IPS-15b (cell line): ENCODE measurements at regions not wholly inside any gene's neighbourhood (a gene's known extent, or its start where the extent isn't known, plus 50 kb on each side); places are given as distances from the start of the nearest gene placed in this dataset.

Experiments
- H3K27me3 ChIP-seq: one replicate; pipeline ENCODE4 v1.6.1; 2013; ENCODE audit warnings: low read length; ENCODE audit not compliant: control insufficient read depth, insufficient read depth
- H3K36me3 ChIP-seq: one replicate; pipeline ENCODE4 v1.6.1; 2013; ENCODE audit warnings: low read length; ENCODE audit not compliant: control insufficient read depth, insufficient read depth
- H3K4me1 ChIP-seq: one replicate; pipeline ENCODE4 v1.6.1; 2013; ENCODE audit warnings: mild to moderate bottlenecking, low read length; ENCODE audit not compliant: control insufficient read depth, insufficient read depth
- H3K4me3 ChIP-seq: one replicate; pipeline ENCODE4 v1.5.1; 2013; ENCODE audit warnings: low read depth, low read length
- H3K9ac ChIP-seq: one replicate; pipeline ENCODE4 v1.6.1; 2013; ENCODE audit warnings: low read depth, mild to moderate bottlenecking, low read length
- H3K9me3 ChIP-seq: one replicate; pipeline ENCODE4 v1.6.1; 2013; ENCODE audit warnings: mild to moderate bottlenecking, low read length; ENCODE audit not compliant: control insufficient read depth, insufficient read depth

DNA sequence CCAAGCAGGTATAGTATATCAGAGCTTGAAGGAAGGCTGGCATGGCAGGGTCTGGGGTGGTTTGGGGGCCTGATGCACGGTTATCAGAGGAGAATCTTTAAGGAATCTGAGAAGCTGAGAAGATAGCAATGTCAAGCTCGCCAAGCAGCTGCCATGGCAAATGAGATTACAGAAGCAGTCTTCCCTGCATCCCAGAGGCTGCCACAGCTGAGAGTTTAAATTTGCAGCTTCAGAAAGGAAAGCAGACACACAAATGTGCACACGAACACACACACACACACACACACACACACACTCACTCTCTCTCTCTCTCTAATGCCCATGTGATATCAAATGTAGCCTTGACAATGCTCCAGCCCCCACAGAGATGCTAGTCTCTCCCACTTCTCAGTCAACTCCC, 79.0 kb upstream of the TNC start:
- Histone ChIP-seq H3K27me3 (no peaks in the 10 kb centered on the region), H3K4me3 (no peak overlapping the region), H3K4me1 (peaks cover 9% of the 10 kb centered on the region), H3K9me3 (no peaks in the 10 kb centered on the region), H3K9ac (no peak overlapping the region), H3K36me3 (no peaks in the 10 kb centered on the region)

DNA sequence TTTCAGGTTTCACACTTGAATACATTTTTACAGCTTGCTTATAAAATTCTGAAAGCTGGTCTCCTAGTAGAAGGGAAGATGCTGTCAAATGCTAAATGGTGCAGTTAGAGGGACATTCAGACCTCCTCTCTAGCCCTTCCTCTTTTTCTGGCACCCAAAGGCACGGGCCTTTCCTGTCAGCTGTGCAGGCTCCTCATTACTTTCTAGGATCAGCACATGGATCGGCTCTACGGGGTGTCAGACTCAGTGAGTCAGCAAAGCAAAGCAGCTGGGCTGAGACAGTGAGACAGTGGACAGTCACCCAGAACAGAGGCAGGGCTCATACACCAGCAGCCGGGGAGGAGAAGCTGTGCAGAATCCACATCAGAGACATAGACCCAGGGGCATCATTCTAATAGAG, 80.0 kb upstream of the TNC start:
- Histone ChIP-seq H3K9me3 (no peaks in the 10 kb centered on the region), H3K4me3 (no peak overlapping the region), H3K36me3 (no peaks in the 10 kb centered on the region), H3K27me3 (no peaks in the 10 kb centered on the region), H3K9ac (no peak overlapping the region), H3K4me1 (peaks cover 9% of the 10 kb centered on the region)

DNA sequence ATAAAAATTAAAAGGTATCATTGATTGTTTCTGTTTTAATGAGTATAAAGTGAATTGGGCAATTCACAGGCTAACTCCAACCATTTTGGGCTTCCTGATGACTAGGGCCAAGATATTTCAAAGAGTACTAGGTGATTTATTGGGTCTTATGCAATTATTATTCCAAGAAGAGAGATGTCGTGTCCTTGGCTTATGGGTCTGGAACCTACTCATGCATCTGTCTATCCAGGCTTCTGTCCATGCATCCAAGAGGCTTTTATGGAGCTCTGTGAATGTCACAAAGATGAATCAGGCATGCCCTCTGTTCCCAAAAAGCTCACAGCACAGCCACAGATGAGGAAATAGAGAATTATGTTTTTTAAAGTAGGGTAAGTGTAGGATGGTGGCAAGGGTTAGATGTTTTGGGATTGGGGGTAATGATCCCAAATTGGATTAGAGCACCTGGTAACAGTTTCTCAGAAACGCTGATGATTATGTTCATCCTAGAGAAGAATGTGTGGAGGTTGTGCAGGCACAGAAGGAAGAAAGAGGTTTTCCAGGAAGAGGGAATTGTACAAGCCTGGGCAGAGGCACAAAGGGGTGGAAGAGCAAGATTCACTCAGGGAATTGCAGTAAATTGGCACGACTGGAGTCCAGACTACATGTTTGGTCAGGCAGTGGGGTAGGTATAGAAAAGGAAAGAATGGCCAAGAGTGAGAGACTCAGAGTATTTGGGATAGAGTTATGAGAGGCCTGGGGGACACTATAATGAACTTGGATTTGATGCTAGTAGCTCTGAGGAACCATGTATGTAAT, 83.0 kb upstream of the TNC start:
- no peaks in the 10 kb centered on the region for H3K36me3 ChIP-seq
- no peak overlapping the region for H3K9ac ChIP-seq
- H3K4me1 ChIP-seq, result no peaks in the 10 kb centered on the region
- H3K27me3 ChIP-seq, result no peaks in the 10 kb centered on the region
- no peaks in the 10 kb centered on the region for H3K9me3 ChIP-seq
- no peak overlapping the region for H3K4me3 ChIP-seq

DNA sequence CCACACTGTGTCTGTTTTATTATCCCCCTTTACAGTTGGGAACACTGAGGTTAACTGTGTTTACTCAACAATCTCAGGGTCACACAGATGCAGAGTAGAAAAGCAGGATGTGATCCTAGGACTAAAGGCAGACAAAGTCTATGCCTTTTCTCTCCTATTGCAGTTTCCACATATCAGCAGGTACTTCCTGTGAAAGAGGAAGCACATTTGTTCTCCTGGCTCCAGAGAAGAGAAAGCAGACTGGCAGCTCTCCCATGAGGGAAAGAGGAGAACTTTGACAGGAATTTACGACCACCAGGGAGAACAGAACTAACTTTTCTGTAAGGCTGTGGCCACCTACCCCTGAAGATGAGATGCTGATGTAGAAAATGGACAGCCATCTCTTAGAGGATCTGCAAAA, 84.2 kb upstream of the TNC start:
- no peaks in the 10 kb centered on the region for H3K27me3 ChIP-seq
- no peak overlapping the region for H3K4me3 ChIP-seq
- H3K36me3 ChIP-seq, result no peaks in the 10 kb centered on the region
- H3K9me3 ChIP-seq, result no peaks in the 10 kb centered on the region
- H3K9ac ChIP-seq, result no peak overlapping the region
- no peaks in the 10 kb centered on the region for H3K4me1 ChIP-seq

DNA sequence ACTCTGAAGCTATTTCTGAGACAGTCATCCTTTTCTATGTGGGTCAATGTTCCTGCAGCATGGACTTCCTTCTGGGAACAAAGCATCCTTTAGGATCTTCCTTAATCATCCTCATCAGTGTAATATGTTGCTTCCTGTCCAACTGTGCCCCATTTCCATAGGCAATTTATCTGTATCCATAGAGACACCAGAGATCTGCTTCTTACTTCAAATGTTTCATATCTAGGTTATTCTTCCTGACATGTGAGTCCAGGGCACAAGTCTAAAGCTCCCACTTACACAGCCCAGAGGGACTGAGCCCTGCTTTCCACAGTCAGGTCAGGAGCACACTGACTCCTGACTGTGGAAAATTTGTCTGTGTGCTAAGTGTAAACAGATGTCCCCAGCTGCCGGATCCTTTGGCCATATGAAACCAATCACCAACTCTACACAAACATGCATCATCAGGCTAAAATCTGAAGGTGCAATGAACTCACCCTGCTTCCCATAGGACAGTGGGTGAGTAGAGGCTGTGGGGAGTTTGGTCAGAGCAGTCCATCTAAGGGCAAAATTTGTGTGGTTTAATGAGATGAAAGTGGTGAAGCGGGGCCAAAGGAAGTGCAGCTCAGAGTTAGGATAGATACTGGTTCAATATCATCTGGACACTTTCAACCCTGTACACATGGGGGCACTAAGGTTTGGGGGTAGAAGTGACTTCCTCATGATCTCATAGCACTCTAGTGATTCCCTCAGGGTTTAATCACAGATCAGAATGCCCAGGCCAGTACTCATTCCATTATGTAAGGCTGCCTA, 85.2 kb upstream of the TNC start:
- H3K4me3 ChIP-seq, result no peak overlapping the region
- no peaks in the 10 kb centered on the region for H3K4me1 ChIP-seq
- H3K9ac ChIP-seq, result no peak overlapping the region
- H3K36me3 ChIP-seq, result no peaks in the 10 kb centered on the region
- no peaks in the 10 kb centered on the region for H3K9me3 ChIP-seq
- H3K27me3 ChIP-seq, result no peaks in the 10 kb centered on the region

DNA sequence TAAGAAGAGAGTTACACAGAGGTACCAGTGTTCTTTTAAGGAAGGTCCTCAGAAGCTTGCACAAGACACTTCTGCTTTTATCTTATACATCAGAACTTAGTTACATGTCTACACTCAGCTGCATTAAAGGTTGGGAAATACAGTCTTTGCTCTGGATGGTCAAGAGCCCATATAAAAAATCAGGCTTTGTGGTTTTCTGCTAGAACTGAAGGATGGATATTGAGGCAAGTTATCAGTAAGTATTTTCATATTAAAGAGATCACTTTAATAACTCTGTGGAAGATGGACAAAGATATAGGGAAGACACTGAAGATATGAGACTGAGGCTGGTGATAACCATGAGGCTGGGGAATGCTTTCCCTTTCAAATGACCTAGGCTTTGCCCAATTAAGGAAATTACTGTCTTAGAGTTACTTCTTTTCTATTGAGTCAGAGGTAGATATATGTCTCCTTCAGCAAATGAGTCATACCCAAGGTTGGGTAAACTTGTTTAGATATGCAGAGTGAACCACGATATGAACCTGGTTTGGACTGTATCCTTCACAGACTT, 87.0 kb upstream of the TNC start:
- Histone ChIP-seq H3K4me3 (no peak overlapping the region), H3K9me3 (no peaks in the 10 kb centered on the region), H3K36me3 (no peaks in the 10 kb centered on the region), H3K4me1 (no peaks in the 10 kb centered on the region), H3K9ac (no peak overlapping the region), H3K27me3 (no peaks in the 10 kb centered on the region)

DNA sequence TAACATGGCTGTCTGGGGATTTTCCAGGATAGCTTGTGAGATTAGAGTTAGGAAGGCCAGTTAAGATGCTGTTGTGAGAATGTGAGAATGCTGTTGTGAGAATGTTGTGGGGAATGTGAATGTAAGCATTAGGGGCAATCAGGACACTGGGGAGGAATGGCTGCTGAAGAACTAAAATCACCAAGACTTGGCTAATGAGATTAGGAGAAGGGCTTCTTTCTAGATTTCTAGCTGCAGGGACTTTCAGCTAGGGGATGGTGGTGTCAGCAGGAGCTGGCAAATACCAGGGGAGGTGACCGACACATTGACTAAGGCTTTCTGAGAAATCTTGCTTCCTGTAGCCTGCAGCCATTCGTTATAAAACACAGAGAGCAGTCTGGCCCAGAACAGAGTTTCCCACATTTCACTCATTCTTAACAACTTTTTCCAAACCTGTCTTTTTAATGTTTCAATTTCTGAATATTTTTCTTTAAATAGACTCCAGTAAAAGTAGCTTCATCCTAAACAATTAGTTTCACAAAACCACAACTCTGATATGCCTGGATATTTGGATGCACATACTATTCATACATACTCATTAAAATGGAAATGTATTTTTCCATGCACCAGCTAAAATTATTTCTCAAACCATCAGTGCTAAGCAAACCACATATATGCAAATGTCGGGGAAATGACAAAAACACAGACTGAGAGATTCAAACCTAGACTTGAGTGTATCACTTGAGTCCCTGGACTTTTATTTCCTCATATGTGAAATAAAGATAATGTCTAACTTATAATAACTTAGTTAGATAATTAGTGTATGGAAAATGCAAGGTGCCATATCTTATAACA, 89.3 kb upstream of the TNC start:
- Histone ChIP-seq H3K9ac (no peak overlapping the region), H3K27me3 (no peaks in the 10 kb centered on the region), H3K9me3 (no peaks in the 10 kb centered on the region), H3K4me1 (no peaks in the 10 kb centered on the region), H3K4me3 (no peak overlapping the region), H3K36me3 (no peaks in the 10 kb centered on the region)

DNA sequence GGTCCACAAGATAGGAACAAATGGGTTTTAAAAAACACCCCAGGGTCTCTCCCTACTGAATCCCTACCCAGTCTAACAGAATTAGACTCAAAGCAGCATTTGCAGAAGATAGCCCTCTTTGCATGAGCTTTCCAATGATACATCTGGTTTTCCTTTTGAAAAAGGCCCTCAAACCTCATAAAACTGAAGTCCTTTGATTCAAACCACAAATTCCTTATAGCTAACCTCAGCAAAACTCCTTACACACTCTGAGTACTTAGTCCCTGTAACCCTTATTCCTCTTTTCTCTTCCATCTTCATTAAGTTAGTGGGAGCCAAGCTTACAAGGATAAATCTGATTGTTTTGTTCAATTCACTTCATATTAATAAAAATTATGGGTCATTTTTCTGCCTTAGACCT, 90.5 kb upstream of the TNC start:
- no peaks in the 10 kb centered on the region for H3K36me3 ChIP-seq
- no peaks in the 10 kb centered on the region for H3K27me3 ChIP-seq
- H3K9me3 ChIP-seq, result no peaks in the 10 kb centered on the region
- H3K9ac ChIP-seq, result no peak overlapping the region
- H3K4me1 ChIP-seq, result no peaks in the 10 kb centered on the region
- no peak overlapping the region for H3K4me3 ChIP-seq

DNA sequence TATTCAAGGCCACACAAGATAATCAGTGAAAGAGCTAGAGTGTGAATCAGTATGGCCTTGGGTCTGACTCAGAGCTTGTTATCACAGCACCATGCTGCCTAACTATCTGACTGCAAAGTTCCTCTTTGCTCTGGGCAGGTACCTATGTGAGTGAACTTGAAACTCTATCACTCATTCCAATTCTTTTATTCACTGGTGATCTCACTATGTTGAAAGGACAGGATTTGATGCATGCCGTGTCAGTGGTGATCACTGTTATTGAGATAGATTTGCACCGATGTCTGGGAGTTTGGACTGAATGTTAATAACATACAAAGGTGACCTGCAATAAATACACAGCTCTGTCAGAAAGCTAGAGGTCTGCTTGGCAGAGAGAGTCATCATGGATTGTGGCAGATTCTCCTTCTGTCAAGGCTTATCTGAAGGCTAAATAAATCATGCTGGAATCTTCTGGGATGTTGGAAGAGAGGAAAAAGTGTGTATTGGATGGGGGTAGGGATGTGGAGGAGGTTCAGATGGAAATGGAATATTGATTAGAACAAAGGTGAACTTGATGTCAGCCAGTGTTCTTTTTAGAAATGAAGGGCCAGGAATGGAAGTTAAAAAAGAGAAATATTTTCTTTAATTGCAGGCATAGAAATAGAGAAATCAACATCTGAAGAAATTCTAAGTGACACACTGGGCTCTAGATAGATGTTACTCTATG, 91.8 kb upstream of the TNC start:
- H3K4me3 ChIP-seq, result no peak overlapping the region
- no peaks in the 10 kb centered on the region for H3K36me3 ChIP-seq
- H3K4me1 ChIP-seq, result no peaks in the 10 kb centered on the region
- no peaks in the 10 kb centered on the region for H3K9me3 ChIP-seq
- no peaks in the 10 kb centered on the region for H3K27me3 ChIP-seq
- no peak overlapping the region for H3K9ac ChIP-seq

DNA sequence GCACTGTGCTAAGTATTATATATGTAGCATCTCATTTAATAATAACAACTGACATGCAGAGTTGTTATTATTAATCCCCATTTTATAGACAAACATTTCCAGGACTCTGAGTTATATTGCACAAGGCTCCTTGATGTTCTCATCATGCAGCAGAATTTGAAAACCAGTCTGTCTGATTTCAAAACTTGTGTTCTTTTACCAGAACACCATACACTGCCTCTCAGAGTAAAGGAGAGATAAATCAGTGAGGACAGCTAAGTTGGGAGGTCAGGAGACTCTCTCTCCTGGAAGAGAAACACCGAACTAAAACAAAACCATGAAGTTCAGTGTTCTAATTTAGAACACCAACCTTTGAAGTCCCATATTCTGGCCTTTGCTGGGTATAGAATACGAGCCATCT, 92.7 kb upstream of the TNC start:
- Histone ChIP-seq H3K9ac (no peak overlapping the region), H3K4me1 (no peaks in the 10 kb centered on the region), H3K9me3 (no peaks in the 10 kb centered on the region), H3K4me3 (no peak overlapping the region), H3K36me3 (no peaks in the 10 kb centered on the region), H3K27me3 (no peaks in the 10 kb centered on the region)
